ENCODE measurements at regions not wholly inside any gene's neighbourhood (a gene's known extent, or its start where the extent isn't known, plus 50 kb on each side); places are given as distances from the start of the nearest gene placed in this dataset.

DNA sequence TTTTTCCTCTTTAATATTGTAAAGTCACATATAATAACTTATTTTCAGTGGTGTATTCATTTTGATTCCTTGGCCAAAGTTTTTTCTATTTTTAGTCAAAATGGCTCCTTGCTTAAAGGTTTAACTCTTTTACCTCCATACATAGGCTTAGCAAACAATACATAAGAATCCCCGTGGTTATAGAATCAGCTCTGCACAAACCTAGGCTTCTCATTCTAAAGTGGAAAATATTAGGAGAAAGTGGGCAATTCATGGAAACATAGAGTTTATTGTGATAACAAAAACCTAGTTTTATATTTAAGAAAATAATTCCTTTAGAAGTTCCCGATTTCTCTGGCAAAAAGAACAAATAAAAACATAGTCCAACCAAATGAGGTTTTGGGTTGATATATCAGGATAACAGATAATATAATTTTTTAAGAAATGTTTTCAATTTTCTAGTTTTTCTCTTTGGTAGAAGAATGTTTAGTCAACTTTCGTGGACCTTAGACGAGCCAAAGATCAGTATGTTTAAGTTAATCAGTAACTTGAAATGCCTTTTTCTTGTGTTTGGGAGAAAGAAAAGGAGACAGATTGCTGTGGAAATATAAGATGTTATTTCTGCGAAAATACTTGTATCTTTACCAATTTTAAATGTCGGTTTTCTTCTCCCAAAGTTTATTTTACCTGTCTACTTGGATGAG, 93.4 kb upstream of the KLF12 start (continued):
- TF ChIP-seq, protein P1, sequence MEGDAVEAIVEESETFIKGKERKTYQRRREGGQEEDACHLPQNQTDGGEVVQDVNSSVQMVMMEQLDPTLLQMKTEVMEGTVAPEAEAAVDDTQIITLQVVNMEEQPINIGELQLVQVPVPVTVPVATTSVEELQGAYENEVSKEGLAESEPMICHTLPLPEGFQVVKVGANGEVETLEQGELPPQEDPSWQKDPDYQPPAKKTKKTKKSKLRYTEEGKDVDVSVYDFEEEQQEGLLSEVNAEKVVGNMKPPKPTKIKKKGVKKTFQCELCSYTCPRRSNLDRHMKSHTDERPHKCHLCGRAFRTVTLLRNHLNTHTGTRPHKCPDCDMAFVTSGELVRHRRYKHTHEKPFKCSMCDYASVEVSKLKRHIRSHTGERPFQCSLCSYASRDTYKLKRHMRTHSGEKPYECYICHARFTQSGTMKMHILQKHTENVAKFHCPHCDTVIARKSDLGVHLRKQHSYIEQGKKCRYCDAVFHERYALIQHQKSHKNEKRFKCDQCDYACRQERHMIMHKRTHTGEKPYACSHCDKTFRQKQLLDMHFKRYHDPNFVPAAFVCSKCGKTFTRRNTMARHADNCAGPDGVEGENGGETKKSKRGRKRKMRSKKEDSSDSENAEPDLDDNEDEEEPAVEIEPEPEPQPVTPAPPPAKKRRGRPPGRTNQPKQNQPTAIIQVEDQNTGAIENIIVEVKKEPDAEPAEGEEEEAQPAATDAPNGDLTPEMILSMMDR (conservative IDR thresholded peaks at IDR 0.05; ENCODE audit: low read depth in 2 of 2): no peak
- TF ChIP-seq ZNF114 (CRISPR knock-in tag; IDR thresholded peaks at IDR 0.05) (no peak), POLR2AphosphoS5 (IDR thresholded peaks at IDR 0.05; ENCODE audit: low read depth) (no peak), JUNB (IDR thresholded peaks at IDR 0.05; ENCODE audit: unreplicated experiment) (no peak)

DNA sequence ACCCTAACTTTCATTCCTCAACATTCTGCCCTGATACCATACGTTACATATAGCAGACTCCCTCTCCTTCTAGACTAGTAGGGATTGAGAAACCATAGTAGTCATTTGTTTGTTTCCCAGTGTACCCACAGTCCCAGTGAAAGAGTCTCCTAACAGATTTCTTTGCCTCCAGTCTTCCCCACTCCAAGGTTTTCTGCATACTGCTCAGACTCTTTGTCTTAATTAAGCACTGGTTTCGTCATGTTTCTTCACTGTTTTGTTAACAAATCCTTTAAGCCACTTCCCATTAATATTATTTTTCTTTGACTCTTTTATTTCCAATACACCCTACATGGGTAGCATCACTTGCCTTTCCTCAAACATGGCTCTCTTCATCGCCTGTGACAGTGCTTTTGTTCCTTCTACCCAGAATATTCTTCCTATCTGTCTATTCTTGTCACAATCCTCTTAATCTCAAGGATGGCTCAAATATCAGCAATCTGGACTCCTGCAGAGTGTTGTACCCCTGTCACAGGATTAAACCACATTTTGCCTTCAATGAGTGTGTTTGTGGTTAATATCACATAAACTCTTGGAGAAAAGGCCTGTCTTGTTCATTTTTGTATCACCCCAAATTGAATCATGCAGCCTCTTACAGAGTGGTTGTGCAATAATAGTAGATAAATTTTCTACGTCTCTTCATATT, 92.7 kb upstream of the KLF12 start:
- no peaks in the 10 kb centered on the region for H4K20me1 ChIP-seq (replicated peaks; ENCODE audit: insufficient read depth)
- H3K27ac ChIP-seq (ENCODE audit: low read depth): no peak overlapping the region
- H3K4me1 Mint-ChIP-seq: no peaks in the 10 kb centered on the region
- DNase-seq (ENCODE audit: low spot score) (no peak), ATAC-seq (no peak)
- H2AFZ ChIP-seq: no peak overlapping the region
- no peak overlapping the region for H3K4me3 ChIP-seq
- H3K9me2 ChIP-seq (ENCODE audit: insufficient read depth): no peaks in the 10 kb centered on the region; the same call in 1 of the 2 replicates
- no peaks in the 10 kb centered on the region for H3K4me1 ChIP-seq (ENCODE audit: insufficient read depth)
- H3K36me3 Mint-ChIP-seq (ENCODE audit: low read depth): no peaks in the 10 kb centered on the region
- no peaks in the 10 kb centered on the region for H3F3A ChIP-seq (replicated peaks; ENCODE audit: low read depth)
- H3K4me2 ChIP-seq: no peak overlapping the region
- no peak overlapping the region for H3K4me3 Mint-ChIP-seq
- no peaks in the 10 kb centered on the region for H3K36me3 ChIP-seq (ENCODE audit: insufficient read depth)
- H3K27me3 Mint-ChIP-seq (ENCODE audit: insufficient read depth, low read depth, poor library complexity): no peaks in the 10 kb centered on the region
- no peaks in the 10 kb centered on the region for H3K9me3 Mint-ChIP-seq
- H3K79me2 ChIP-seq (replicated peaks; ENCODE audit: insufficient read depth): no peaks in the 10 kb centered on the region
- H3K27ac Mint-ChIP-seq: no peak overlapping the region
- H3K27me3 ChIP-seq (ENCODE audit: insufficient read depth): no peaks in the 10 kb centered on the region
- TF ChIP-seq CREB1 (CRISPR knock-in tag; IDR thresholded peaks at IDR 0.05; ENCODE audit: low read depth) (no peak), EZH2phosphoT487 (IDR thresholded peaks at IDR 0.05; ENCODE audit: unreplicated experiment) (no peak), POLR2AphosphoS5 (IDR thresholded peaks at IDR 0.05; ENCODE audit: low read depth) (no peak), ZNF331 (CRISPR knock-in tag; IDR thresholded peaks at IDR 0.05; ENCODE audit: low read depth) (no peak), NANOG (IDR thresholded peaks at IDR 0.05; ENCODE audit: borderline replicate concordance) (no peak), JUNB (IDR thresholded peaks at IDR 0.05; ENCODE audit: unreplicated experiment) (no peak), STAT1 (IDR thresholded peaks at IDR 0.05; ENCODE audit: unreplicated experiment) (no peak)
- TF ChIP-seq, protein P2, sequence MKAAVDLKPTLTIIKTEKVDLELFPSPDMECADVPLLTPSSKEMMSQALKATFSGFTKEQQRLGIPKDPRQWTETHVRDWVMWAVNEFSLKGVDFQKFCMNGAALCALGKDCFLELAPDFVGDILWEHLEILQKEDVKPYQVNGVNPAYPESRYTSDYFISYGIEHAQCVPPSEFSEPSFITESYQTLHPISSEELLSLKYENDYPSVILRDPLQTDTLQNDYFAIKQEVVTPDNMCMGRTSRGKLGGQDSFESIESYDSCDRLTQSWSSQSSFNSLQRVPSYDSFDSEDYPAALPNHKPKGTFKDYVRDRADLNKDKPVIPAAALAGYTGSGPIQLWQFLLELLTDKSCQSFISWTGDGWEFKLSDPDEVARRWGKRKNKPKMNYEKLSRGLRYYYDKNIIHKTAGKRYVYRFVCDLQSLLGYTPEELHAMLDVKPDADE (IDR thresholded peaks at IDR 0.05): no peak
- TF ChIP-seq, protein P3, sequence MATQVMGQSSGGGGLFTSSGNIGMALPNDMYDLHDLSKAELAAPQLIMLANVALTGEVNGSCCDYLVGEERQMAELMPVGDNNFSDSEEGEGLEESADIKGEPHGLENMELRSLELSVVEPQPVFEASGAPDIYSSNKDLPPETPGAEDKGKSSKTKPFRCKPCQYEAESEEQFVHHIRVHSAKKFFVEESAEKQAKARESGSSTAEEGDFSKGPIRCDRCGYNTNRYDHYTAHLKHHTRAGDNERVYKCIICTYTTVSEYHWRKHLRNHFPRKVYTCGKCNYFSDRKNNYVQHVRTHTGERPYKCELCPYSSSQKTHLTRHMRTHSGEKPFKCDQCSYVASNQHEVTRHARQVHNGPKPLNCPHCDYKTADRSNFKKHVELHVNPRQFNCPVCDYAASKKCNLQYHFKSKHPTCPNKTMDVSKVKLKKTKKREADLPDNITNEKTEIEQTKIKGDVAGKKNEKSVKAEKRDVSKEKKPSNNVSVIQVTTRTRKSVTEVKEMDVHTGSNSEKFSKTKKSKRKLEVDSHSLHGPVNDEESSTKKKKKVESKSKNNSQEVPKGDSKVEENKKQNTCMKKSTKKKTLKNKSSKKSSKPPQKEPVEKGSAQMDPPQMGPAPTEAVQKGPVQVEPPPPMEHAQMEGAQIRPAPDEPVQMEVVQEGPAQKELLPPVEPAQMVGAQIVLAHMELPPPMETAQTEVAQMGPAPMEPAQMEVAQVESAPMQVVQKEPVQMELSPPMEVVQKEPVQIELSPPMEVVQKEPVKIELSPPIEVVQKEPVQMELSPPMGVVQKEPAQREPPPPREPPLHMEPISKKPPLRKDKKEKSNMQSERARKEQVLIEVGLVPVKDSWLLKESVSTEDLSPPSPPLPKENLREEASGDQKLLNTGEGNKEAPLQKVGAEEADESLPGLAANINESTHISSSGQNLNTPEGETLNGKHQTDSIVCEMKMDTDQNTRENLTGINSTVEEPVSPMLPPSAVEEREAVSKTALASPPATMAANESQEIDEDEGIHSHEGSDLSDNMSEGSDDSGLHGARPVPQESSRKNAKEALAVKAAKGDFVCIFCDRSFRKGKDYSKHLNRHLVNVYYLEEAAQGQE (IDR thresholded peaks at IDR 0.05; ENCODE audit: unreplicated experiment): no peak
- TF ChIP-seq, protein P4, sequence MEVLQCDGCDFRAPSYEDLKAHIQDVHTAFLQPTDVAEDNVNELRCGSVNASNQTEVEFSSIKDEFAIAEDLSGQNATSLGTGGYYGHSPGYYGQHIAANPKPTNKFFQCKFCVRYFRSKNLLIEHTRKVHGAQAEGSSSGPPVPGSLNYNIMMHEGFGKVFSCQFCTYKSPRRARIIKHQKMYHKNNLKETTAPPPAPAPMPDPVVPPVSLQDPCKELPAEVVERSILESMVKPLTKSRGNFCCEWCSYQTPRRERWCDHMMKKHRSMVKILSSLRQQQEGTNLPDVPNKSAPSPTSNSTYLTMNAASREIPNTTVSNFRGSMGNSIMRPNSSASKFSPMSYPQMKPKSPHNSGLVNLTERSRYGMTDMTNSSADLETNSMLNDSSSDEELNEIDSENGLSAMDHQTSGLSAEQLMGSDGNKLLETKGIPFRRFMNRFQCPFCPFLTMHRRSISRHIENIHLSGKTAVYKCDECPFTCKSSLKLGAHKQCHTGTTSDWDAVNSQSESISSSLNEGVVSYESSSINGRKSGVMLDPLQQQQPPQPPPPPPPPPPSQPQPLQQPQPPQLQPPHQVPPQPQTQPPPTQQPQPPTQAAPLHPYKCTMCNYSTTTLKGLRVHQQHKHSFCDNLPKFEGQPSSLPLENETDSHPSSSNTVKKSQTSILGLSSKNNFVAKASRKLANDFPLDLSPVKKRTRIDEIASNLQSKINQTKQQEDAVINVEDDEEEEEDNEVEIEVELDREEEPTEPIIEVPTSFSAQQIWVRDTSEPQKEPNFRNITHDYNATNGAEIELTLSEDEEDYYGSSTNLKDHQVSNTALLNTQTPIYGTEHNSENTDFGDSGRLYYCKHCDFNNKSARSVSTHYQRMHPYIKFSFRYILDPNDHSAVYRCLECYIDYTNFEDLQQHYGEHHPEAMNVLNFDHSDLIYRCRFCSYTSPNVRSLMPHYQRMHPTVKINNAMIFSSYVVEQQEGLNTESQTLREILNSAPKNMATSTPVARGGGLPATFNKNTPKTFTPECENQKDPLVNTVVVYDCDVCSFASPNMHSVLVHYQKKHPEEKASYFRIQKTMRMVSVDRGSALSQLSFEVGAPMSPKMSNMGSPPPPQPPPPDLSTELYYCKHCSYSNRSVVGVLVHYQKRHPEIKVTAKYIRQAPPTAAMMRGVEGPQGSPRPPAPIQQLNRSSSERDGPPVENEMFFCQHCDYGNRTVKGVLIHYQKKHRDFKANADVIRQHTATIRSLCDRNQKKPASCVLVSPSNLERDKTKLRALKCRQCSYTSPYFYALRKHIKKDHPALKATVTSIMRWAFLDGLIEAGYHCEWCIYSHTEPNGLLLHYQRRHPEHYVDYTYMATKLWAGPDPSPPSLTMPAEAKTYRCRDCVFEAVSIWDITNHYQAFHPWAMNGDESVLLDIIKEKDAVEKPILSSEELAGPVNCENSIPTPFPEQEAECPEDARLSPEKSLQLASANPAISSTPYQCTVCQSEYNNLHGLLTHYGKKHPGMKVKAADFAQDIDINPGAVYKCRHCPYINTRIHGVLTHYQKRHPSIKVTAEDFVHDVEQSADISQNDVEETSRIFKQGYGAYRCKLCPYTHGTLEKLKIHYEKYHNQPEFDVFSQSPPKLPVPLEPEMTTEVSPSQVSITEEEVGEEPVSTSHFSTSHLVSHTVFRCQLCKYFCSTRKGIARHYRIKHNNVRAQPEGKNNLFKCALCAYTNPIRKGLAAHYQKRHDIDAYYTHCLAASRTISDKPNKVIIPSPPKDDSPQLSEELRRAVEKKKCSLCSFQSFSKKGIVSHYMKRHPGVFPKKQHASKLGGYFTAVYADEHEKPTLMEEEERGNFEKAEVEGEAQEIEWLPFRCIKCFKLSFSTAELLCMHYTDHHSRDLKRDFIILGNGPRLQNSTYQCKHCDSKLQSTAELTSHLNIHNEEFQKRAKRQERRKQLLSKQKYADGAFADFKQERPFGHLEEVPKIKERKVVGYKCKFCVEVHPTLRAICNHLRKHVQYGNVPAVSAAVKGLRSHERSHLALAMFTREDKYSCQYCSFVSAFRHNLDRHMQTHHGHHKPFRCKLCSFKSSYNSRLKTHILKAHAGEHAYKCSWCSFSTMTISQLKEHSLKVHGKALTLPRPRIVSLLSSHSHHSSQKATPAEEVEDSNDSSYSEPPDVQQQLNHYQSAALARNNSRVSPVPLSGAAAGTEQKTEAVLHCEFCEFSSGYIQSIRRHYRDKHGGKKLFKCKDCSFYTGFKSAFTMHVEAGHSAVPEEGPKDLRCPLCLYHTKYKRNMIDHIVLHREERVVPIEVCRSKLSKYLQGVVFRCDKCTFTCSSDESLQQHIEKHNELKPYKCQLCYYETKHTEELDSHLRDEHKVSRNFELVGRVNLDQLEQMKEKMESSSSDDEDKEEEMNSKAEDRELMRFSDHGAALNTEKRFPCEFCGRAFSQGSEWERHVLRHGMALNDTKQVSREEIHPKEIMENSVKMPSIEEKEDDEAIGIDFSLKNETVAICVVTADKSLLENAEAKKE (CRISPR knock-in tag; IDR thresholded peaks at IDR 0.05): no peak
